Fibroblast of villous mesenchyme (primary cell): ENCODE measurements at regions not wholly inside any gene's neighbourhood (a gene's known extent, or its start where the extent isn't known, plus 50 kb on each side); places are given as distances from the start of the nearest gene placed in this dataset.

Experiments used
- DNase-seq: peaks from one replicate; pipeline ENCODE4 v3.0.0-alpha.2; 2010; ENCODE audit warnings: low read depth
- H3K4me3 ChIP-seq: 2 replicates; pipeline ENCODE4 v1.5.1; 2011; ENCODE audit warnings: low read depth, mild to moderate bottlenecking, low read length
- TF ChIP-seq, protein P1 (sequence below): IDR thresholded peaks from 2 replicates; pipeline ENCODE4 v1.5.1; 2012; ENCODE audit warnings: low read depth, mild to moderate bottlenecking, low read length; ENCODE audit not compliant: insufficient read depth

DNA sequence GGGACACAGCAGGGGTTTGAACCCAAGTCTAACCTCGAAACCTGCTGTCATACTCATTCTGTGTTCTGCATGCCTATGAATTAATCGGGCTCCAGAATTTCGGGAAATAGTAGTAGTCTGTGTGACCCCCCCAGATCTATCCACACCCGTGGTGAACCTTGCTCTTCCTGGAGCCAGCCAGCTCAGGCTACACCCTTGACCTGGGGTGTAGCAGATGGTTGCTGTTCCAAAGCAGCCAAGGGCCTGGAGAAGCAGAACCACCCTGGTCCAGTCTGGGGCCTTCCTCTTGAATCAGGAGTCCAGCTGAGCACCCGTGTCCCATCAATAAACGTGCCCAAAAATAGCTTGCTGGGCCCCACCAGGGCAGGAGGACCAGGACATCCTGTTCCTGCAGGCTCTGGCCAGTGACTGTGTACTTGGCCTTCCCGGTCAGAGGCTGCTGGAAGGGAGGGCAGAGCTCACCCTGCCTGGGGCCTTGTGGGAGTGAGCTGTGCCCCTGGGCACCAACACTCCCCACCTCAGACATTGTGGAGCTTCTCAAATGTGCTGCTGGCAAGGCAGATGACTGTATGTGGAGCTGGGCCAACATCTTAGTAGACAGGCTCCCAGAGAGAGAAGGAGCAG, 101.2 kb upstream of the ZNF716 start:
- H3K4me3 ChIP-seq = no peak overlapping the region
- TF ChIP-seq, protein P1, sequence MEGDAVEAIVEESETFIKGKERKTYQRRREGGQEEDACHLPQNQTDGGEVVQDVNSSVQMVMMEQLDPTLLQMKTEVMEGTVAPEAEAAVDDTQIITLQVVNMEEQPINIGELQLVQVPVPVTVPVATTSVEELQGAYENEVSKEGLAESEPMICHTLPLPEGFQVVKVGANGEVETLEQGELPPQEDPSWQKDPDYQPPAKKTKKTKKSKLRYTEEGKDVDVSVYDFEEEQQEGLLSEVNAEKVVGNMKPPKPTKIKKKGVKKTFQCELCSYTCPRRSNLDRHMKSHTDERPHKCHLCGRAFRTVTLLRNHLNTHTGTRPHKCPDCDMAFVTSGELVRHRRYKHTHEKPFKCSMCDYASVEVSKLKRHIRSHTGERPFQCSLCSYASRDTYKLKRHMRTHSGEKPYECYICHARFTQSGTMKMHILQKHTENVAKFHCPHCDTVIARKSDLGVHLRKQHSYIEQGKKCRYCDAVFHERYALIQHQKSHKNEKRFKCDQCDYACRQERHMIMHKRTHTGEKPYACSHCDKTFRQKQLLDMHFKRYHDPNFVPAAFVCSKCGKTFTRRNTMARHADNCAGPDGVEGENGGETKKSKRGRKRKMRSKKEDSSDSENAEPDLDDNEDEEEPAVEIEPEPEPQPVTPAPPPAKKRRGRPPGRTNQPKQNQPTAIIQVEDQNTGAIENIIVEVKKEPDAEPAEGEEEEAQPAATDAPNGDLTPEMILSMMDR = no peak
- DNase-seq = no peak

- TF ChIP-seq, protein P1 = no peak
- H3K4me3 ChIP-seq = no peak overlapping the region
- no peak for DNase-seq
Measured at GRCh38 chr7:57354195-57354594, 95.8 kb upstream of the ZNF716 start.

DNA sequence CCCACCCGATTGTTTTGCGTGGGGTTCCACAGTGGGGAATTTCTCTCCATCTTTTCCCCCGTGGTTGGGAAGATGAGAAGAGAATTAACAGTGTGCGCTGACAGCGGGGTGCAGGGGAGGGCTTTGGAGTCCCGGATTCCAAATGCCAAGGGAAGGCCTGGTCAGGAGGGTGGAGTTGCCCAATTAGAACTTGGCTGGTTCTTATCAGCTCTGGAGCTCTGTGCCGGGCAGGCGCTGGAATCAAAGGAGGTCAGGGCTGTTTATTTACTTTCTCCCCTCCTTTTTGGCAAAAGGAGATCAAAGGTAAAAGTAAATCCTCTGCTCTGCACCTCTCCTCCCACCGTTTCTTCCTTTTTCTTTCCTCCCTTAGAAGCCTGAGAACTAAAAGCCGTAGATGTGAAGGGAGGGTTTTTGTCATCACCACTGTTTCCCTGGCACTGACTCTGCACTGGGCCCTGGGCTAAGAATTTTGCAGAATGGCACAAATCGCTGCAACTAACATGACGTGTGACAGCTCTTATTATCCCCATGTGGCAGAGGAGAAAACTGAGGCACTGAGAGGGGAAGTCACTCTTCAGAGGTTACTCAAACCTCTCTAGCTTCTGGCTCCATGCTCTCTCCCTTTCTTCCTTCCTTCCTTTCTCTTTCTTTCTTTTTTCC, 95.2 kb upstream of the ZNF716 start:
- no peak for DNase-seq
- H3K4me3 ChIP-seq = no peak overlapping the region
- TF ChIP-seq, protein P1 = no peak

DNA sequence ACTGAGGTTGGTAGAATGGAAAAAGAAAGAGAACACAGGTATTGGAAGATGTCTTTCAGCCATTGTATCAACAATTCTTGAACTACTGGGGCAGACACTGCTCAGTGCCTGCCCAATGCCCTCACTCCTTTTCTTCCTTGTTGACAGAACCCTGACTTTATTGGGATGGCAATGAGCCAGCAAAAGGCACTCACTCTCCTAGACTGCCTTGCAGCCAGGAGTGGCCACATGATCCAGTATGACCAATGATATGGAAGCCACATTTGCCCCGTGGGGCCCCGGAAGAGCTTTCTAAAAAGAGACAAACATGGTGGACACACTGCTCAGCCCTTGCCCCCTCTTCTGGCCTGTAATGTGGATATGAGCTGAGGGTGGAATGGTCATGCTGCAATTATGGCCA, 88.6 kb upstream of the ZNF716 start:
- no peak overlapping the region for H3K4me3 ChIP-seq
- TF ChIP-seq, protein P1 = no peak
- no peak for DNase-seq

GRCh38 chr7:57362868-57363267, 87.1 kb upstream of the ZNF716 start:
- no peak for DNase-seq

GRCh38 chr7:57363321-57363720, 86.7 kb upstream of the ZNF716 start:
- DNase-seq = no peak
- H3K4me3 ChIP-seq = no peak overlapping the region
- TF ChIP-seq, protein P1 = no peak

More at GRCh38 chr7:57362868-57363267, 87.1 kb upstream of the ZNF716 start:
- TF ChIP-seq, protein P1 = no peak
- no peak overlapping the region for H3K4me3 ChIP-seq
